ENCODE measurements at regions not wholly inside any gene's neighbourhood (a gene's known extent, or its start where the extent isn't known, plus 50 kb on each side); places are given as distances from the start of the nearest gene placed in this dataset.

GRCh38 chr11:90646266-90646665, 423.4 kb upstream of the CHORDC1 start:
- TF ChIP-seq CTCF (IDR thresholded peaks at IDR 0.05; ENCODE audit: low read depth, low read length, poor library complexity, severe bottlenecking): no peak
- no peak for TF ChIP-seq EZH2phosphoT487 (IDR thresholded peaks at IDR 0.05; ENCODE audit: borderline replicate concordance, low read length)

All from DOHH2 (cell line).